SHP77 treated with DMSO at 0.1 percent for 48 hours (cell line): ENCODE measurements at regions not wholly inside any gene's neighbourhood (a gene's known extent, or its start where the extent isn't known, plus 50 kb on each side); places are given as distances from the start of the nearest gene placed in this dataset.
"Not testable (repeated sequence)": the region's sequence is repeated elsewhere in the genome, so short reads cannot be mapped to it uniquely, and the experiment has no call there.

Source experiments
- DNase-seq: peaks from one replicate; lab custom pipeline; 2025; lab: John Stamatoyannopoulos, UW

- DNase-seq, result no peak
These were observed 413.6 kb upstream of the GRAMD2B start for GRCh38 chr5:126009566-126009965.

- DNase-seq, result not testable (repeated sequence)
These were observed 411.7 kb upstream of the GRAMD2B start for GRCh38 chr5:126011526-126011925.

- DNase-seq, result no peak
These were observed 408.5 kb upstream of the GRAMD2B start for GRCh38 chr5:126014676-126015075.

GRCh38 chr5:126015235-126016181 lies 407.7 kb upstream of the GRAMD2B start:
- peak; percentile 48 for DNase-seq

GRCh38 chr5:126016256-126016655 lies 407.0 kb upstream of the GRAMD2B start:
- peak; percentile 33 for DNase-seq

- DNase-seq, result no peak
These were observed 406.1 kb upstream of the GRAMD2B start for GRCh38 chr5:126017096-126017495.

- no peak for DNase-seq
These were observed 402.4 kb upstream of the GRAMD2B start for GRCh38 chr5:126020770-126021169.

- no peak for DNase-seq
These were observed 399.2 kb upstream of the GRAMD2B start for GRCh38 chr5:126023994-126024441.

- DNase-seq, result no peak
These were observed 396.1 kb upstream of the GRAMD2B start for GRCh38 chr5:126027149-126027548.

- no peak for DNase-seq
These were observed 395.6 kb upstream of the GRAMD2B start for GRCh38 chr5:126027652-126028051.

GRCh38 chr5:126028336-126028735 lies 394.9 kb upstream of the GRAMD2B start:
- no peak for DNase-seq

- not testable (repeated sequence) for DNase-seq
These were observed 393.9 kb upstream of the GRAMD2B start for GRCh38 chr5:126029282-126029681.

GRCh38 chr5:126030698-126031097 lies 392.5 kb upstream of the GRAMD2B start:
- DNase-seq, result no peak

GRCh38 chr5:126031989-126032716 lies 391.1 kb upstream of the GRAMD2B start:
- peak; percentile 90 for DNase-seq

- no peak for DNase-seq
These were observed 379.5 kb upstream of the GRAMD2B start for GRCh38 chr5:126043688-126044087.

GRCh38 chr5:126044111-126044668 lies 379.0 kb upstream of the GRAMD2B start:
- DNase-seq, result peak; percentile 84

- no peak for DNase-seq
These were observed 378.2 kb upstream of the GRAMD2B start for GRCh38 chr5:126044931-126045565.

GRCh38 chr5:126046318-126046717 lies 376.9 kb upstream of the GRAMD2B start:
- DNase-seq, result no peak

- no peak for DNase-seq
These were observed 376.2 kb upstream of the GRAMD2B start for GRCh38 chr5:126046846-126047571.

- DNase-seq, result no peak
These were observed 371.1 kb upstream of the GRAMD2B start for GRCh38 chr5:126052120-126052519.

- DNase-seq, result no peak
These were observed 370.4 kb upstream of the GRAMD2B start for GRCh38 chr5:126052791-126053190.
